HG03354 (cell line): ENCODE measurements at regions not wholly inside any gene's neighbourhood (a gene's known extent, or its start where the extent isn't known, plus 50 kb on each side); places are given as distances from the start of the nearest gene placed in this dataset.
"Not testable (repeated sequence)": the region's sequence is repeated elsewhere in the genome, so short reads cannot be mapped to it uniquely, and the experiment has no call there.

Source experiments
- ATAC-seq: cut with Tn5 transposase; IDR thresholded peaks from one replicate; pipeline ENCODE4 v1.9.1; 2021; ENCODE audit warnings: mild to moderate bottlenecking; ENCODE audit not compliant: unreplicated experiment, poor library complexity, severe bottlenecking

- ATAC-seq = not testable (repeated sequence)
Observed at GRCh38 chrX:14984425-14984824, 111.2 kb downstream of the MOSPD2 start.
